ENCODE measurements at regions not wholly inside any gene's neighbourhood (a gene's known extent, or its start where the extent isn't known, plus 50 kb on each side); places are given as distances from the start of the nearest gene placed in this dataset.
"Not testable (repeated sequence)": the region's sequence is repeated elsewhere in the genome, so short reads cannot be mapped to it uniquely, and the experiment has no call there.

- no peak for TF ChIP-seq CTCF (conservative IDR thresholded peaks at IDR 0.05; ENCODE audit: low read depth, low read length)
- no peak for DNase-seq (ENCODE audit: low read depth)
- no peak overlapping the region for H3K4me3 ChIP-seq (ENCODE audit: low read length)
Observed at GRCh38 chr15:26294059-26294689, 431.0 kb upstream of the ATP10A start.

- H3K4me3 ChIP-seq (ENCODE audit: low read length), result no peak overlapping the region
- TF ChIP-seq CTCF (conservative IDR thresholded peaks at IDR 0.05; ENCODE audit: low read depth, low read length), result no peak
- DNase-seq (ENCODE audit: low read depth), result no peak
Observed at GRCh38 chr15:26287381-26287780, 424.3 kb upstream of the ATP10A start.

DNA sequence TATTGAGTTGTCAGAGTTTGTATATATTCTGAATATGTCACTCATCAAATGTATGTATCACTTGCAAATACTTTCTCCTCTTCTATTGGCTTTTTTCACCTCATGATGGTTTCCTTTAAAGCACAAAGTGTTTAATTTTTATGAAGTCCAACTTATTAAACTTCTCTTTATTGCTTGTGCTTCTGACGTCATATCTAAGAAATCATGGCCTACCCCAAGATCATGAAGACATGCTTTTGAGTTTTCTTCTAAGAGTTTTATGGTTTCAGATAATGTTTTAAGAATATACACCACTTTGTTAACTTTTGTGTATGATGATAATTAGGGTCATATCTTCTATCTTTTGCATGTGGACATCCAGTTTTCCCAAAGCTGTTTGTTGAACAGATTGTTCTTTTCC lies 417.2 kb upstream of the ATP10A start:
- no peak for DNase-seq (ENCODE audit: low read depth)
- no peak overlapping the region for H3K4me3 ChIP-seq (ENCODE audit: low read length)
- no peak for TF ChIP-seq CTCF (conservative IDR thresholded peaks at IDR 0.05; ENCODE audit: low read depth, low read length)

DNA sequence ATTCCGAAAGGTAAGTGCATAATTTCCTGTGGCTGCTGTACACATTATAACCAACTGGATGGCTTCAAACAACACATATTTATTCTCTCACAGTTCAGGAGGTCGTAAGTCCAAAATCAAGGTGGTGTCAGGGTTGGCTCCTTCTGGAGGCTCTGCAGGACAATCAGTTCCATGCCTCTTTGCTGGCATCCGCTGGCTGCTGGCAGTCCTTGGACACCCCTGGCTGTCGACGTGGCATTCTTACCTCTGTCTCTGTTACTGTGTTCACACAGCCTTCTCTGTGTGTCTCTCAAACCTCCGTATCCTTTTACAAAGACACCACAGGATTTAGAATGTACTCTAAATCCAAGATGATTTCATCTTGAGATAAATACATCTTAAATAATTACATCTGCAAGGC lies 398.8 kb upstream of the ATP10A start:
- DNase-seq (ENCODE audit: low read depth), result no peak
- H3K4me3 ChIP-seq (ENCODE audit: low read length), result no peak overlapping the region
- TF ChIP-seq CTCF (conservative IDR thresholded peaks at IDR 0.05; ENCODE audit: low read depth, low read length), result no peak

DNA sequence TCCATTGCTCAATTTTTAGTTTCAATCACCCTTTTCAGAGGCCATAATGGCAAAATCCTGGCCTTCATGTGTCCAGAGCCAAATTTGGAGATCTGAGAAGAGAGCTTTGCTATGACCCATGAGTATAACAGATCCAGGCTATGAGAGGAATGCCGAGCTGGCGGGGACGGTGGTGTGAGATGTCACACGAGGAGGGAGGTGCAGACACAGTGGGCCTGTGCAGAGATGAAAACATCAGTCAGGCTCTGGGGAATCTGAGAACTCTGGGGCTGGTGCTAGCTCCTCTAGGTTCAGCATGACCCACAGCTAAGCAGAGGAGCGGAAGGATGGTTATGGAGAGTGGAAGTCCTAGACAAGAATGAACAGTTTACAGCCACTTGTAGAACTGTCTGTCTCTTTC lies 398.3 kb upstream of the ATP10A start:
- no peak for DNase-seq (ENCODE audit: low read depth)
- no peak for TF ChIP-seq CTCF (conservative IDR thresholded peaks at IDR 0.05; ENCODE audit: low read depth, low read length)
- no peak overlapping the region for H3K4me3 ChIP-seq (ENCODE audit: low read length)

- no peak overlapping the region for H3K4me3 ChIP-seq (ENCODE audit: low read length)
- peak; percentile 92 for TF ChIP-seq CTCF (conservative IDR thresholded peaks at IDR 0.05; ENCODE audit: low read depth, low read length)
- DNase-seq (ENCODE audit: low read depth), result peak; percentile 2
Observed at GRCh38 chr15:26260517-26261133, 397.5 kb upstream of the ATP10A start.

DNA sequence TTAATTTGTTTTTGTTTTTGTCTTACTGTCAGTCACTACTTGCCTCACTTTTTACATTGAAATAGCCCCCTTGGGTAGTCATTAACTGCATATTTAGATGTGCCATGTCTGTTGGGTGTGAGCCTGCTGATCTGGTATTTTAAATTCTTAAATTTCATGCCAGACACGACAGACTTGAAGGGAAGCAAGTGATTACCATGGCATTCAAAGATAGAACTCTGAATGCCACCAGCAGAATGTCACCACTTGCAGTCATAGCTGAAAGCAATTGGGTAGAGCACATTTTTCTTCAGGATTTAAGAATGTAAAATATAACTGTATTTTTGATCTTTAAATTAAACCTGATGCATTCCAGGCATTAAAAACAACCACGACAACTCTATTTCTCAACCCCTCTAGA lies 396.5 kb upstream of the ATP10A start:
- H3K4me3 ChIP-seq (ENCODE audit: low read length), result no peak overlapping the region
- no peak for DNase-seq (ENCODE audit: low read depth)
- no peak for TF ChIP-seq CTCF (conservative IDR thresholded peaks at IDR 0.05; ENCODE audit: low read depth, low read length)

DNA sequence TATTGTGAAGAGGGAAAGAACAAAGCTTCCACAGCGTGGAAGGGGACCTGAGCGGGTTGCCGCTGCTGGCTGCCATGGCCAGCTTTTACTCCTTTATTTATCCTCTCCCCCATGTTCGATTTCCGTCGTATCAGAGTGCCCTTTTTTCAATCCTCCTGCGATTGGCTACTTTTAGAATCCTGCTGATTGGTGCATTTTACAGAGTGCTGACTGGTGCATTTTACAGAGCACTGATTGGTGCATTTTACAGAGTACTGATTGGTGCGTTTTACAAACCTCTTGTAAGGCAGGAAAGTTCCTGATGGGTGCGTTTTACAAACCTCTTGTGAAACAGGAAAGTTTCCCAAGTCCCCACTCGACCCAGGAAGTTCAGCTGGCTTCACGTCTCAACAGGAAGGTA lies 381.7 kb upstream of the ATP10A start:
- not testable (repeated sequence) for DNase-seq (ENCODE audit: low read depth); H3K4me3 ChIP-seq (ENCODE audit: low read length)

Data from retinal pigment epithelial cell (primary cell).